Astrocyte of the cerebellum (primary cell): ENCODE measurements at regions not wholly inside any gene's neighbourhood (a gene's known extent, or its start where the extent isn't known, plus 50 kb on each side); places are given as distances from the start of the nearest gene placed in this dataset.
"Not testable (repeated sequence)": the region's sequence is repeated elsewhere in the genome, so short reads cannot be mapped to it uniquely, and the experiment has no call there.

ENCODE experiments used
- DNase-seq: peaks from one replicate; pipeline ENCODE4 v3.0.0-alpha.2; 2011; ENCODE audit warnings: low read depth
- H3K4me3 ChIP-seq: 2 replicates; pipeline ENCODE4 v1.5.1; 2011; ENCODE audit warnings: mild to moderate bottlenecking, low read depth, low read length, moderate library complexity
- in situ Hi-C: cut with HindIII; loops from 2 replicates; pipeline ENCODE4 v1.10.0; 2017; ENCODE audit warnings: low sequenced_read_pairs
- TF ChIP-seq, protein P1 (sequence below): IDR thresholded peaks from 2 replicates; pipeline ENCODE4 v1.5.1; 2012; ENCODE audit warnings: low read length, low read depth, moderate library complexity, mild to moderate bottlenecking; ENCODE audit errors: missing control alignments

DNA sequence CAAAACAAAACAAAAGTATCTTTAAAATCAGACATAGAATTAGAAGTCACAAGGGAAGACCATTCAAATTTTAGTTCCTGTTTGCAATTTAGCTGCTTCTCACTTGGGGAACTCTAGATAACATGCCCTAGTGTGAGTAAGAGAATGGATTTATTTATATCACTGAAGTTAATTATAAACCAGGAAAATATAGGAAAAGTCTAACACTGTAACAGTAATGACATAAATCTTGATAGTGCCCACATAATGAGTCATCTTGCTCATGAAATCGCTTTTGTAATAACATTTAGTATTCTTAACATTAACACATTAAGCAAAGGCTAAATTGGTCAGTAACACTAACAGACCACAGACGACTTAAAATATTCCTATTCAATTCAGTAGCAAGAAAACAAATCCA lies 710.7 kb downstream of the STPG2 start:
- in situ Hi-C loops: no loop called here
- TF ChIP-seq, protein P1, sequence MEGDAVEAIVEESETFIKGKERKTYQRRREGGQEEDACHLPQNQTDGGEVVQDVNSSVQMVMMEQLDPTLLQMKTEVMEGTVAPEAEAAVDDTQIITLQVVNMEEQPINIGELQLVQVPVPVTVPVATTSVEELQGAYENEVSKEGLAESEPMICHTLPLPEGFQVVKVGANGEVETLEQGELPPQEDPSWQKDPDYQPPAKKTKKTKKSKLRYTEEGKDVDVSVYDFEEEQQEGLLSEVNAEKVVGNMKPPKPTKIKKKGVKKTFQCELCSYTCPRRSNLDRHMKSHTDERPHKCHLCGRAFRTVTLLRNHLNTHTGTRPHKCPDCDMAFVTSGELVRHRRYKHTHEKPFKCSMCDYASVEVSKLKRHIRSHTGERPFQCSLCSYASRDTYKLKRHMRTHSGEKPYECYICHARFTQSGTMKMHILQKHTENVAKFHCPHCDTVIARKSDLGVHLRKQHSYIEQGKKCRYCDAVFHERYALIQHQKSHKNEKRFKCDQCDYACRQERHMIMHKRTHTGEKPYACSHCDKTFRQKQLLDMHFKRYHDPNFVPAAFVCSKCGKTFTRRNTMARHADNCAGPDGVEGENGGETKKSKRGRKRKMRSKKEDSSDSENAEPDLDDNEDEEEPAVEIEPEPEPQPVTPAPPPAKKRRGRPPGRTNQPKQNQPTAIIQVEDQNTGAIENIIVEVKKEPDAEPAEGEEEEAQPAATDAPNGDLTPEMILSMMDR: no peak
- no peak for DNase-seq
- H3K4me3 ChIP-seq: no peak overlapping the region

DNA sequence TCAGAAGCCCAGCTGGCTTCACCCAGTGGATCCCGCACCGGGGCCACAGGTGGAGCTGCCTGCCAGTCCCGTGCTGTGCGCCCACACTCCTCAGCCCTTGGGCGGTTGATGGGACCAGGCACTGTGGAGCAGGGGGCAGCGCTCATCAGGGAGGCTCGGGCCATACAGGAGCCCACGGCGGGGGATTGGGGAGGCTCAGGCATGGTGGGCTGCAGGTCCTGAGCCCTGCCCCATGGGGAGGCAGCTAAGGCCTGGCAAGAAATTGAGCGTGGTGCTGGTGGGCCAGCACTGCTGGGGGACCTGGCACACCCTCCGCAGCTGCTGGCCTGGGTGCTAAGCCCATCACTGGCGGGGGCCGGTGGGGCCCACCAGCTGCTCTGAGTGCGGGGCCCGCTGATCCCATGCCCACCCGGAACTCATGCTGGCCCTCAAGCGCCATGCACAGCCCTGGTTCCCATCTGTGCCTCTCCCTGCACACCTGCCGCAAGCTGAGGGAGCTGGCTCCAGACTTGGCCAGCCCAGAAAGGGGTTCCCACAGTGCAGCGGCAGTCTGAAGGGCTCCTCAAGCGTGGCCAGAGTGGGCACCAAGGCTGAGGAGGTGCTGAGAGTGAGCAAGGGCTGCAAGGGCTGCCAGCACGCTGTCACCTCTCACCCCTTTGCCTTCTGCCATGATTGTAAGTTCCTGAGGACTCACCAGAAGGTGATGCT lies 705.1 kb downstream of the STPG2 start:
- H3K4me3 ChIP-seq, DNase-seq, in situ Hi-C loops: not testable (repeated sequence)

DNA sequence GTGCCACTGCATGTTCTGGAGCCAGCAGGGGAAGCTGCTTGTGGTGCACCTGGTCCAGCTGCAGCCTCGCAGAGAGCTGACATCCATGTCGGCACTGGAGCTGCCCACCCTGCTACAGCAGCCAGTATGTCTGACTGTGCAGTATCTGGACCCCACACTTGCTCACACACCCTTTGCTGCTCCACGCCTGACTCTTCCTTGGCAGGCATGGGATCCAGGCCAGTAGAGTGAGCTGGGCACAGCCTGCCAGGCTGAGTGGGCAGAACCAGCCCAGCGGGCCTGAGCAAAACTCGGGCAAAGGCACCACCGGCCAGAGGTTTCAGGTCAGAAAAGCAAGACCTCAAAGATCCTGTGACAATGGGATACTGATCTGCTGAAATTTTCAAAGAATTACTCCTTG lies 690.1 kb downstream of the STPG2 start:
- in situ Hi-C loops: loop anchor here (5.0 kb wide), 1 partner anchor 39 kb away; no protein-coding TSS in a partner anchor
- H3K4me3 ChIP-seq: no peak overlapping the region
- TF ChIP-seq, protein P1: no peak
- DNase-seq: no peak

DNA sequence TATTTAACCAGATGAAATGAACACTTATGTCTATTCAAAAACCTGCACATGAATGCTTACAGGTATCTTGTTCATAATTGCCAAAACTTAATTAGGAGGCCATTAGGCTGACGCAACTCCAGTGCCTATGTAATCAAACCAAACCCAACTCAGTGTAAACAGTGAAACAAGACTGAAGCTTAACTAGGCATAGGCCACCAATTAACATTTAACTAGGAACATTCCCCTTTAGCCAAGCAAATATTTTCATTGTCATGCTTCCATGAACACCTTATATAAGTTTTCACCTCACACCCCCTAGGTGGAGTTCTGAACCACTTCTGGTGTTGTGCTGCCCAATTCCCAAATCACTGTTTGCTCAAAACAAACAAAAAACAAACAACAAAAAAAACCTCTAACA lies 686.0 kb downstream of the STPG2 start:
- no peak for DNase-seq
- no peak overlapping the region for H3K4me3 ChIP-seq
- in situ Hi-C loops: no loop called here
- TF ChIP-seq, protein P1: no peak

DNA sequence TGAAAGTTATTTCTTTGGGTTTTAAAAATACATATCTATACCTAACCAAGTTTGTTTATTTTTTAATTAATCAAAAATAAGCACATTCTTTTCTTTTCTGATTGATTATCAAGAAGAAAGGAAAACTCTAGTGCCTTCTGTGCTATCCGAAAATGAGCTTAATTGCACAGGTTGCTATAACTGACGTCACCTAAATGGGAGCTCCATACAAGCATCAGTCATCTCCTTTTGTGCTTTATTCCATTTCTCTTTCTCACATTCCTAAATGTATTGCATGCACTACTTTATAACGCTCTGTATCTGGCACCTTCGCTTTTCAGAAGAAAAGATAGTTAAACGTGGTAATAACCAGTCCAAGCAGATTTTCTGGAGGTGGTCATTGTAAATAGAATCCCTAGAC lies 675.0 kb downstream of the STPG2 start:
- TF ChIP-seq, protein P1: no peak

DNA sequence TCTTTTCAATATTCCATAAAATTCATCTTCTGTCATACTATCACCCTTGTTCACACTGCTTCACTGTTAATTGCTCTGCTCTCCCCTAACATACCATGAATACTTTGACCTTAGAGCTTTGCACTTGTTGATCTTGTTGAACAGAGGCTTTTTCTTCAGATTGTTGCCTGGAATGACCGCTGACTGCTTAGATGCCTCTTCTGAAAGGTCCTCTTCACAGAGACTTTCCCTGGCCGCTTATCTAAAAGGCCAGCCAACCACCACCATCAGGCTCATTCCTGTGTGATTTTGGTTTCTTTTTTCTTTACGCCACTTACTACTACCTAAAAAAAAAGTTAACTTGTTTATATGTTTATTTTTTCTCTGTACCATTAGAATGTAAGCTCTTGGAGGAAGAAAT lies 667.7 kb downstream of the STPG2 start:
- in situ Hi-C loops: no loop called here

More for the DNA sequence above, 675.0 kb downstream of the STPG2 start:
- no peak for DNase-seq
- no peak overlapping the region for H3K4me3 ChIP-seq
- in situ Hi-C loops: no loop called here

DNA sequence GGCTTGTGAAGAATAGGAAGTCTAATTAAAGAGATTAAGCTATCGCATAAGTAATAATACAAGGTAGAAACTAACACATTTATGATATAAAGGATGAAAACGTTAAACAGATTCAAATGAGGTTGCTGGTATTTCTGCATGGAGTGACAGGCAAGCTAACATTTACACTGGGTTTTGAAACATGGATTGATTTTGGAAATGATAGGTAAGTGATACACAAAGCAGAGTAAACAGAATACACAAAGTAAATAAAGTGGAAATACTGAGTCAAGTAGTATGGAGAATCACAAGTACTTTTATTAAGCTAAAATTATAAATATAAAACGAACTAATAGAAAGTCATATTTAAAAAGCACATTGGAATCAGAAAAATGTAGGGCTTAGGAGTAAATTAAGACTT lies 665.3 kb downstream of the STPG2 start:
- H3K4me3 ChIP-seq: no peak overlapping the region
- in situ Hi-C loops: no loop called here
- no peak for DNase-seq
- TF ChIP-seq, protein P1: no peak

More for the DNA sequence above, 667.7 kb downstream of the STPG2 start:
- DNase-seq: no peak
- H3K4me3 ChIP-seq: no peak overlapping the region
- TF ChIP-seq, protein P1: no peak
